GM12892 (cell line): ENCODE measurements at regions not wholly inside any gene's neighbourhood (a gene's known extent, or its start where the extent isn't known, plus 50 kb on each side); places are given as distances from the start of the nearest gene placed in this dataset.

ENCODE experiments used
- POLR2A ChIP-seq: IDR thresholded peaks from 2 replicates; pipeline ENCODE4 v1.6.1; 2011; ENCODE audit warnings: low read depth, low read length, control low read depth
- POLR2AphosphoS5 ChIP-seq: IDR thresholded peaks from 2 replicates; pipeline ENCODE4 v1.6.1; 2011; ENCODE audit warnings: low read depth, low read length, control low read depth

GRCh38 chr5:167877924-167878323 is 413.5 kb upstream of the WWC1 start:
- no peak for TF ChIP-seq POLR2A
- no peak for TF ChIP-seq POLR2AphosphoS5
